ENCODE measurements at regions not wholly inside any gene's neighbourhood (a gene's known extent, or its start where the extent isn't known, plus 50 kb on each side); places are given as distances from the start of the nearest gene placed in this dataset.
A peak's percentile ranks its signal among the peaks of the same experiment; 100 is the strongest.
"Not testable (repeated sequence)": the region's sequence is repeated elsewhere in the genome, so short reads cannot be mapped to it uniquely, and the experiment has no call there.

DNA sequence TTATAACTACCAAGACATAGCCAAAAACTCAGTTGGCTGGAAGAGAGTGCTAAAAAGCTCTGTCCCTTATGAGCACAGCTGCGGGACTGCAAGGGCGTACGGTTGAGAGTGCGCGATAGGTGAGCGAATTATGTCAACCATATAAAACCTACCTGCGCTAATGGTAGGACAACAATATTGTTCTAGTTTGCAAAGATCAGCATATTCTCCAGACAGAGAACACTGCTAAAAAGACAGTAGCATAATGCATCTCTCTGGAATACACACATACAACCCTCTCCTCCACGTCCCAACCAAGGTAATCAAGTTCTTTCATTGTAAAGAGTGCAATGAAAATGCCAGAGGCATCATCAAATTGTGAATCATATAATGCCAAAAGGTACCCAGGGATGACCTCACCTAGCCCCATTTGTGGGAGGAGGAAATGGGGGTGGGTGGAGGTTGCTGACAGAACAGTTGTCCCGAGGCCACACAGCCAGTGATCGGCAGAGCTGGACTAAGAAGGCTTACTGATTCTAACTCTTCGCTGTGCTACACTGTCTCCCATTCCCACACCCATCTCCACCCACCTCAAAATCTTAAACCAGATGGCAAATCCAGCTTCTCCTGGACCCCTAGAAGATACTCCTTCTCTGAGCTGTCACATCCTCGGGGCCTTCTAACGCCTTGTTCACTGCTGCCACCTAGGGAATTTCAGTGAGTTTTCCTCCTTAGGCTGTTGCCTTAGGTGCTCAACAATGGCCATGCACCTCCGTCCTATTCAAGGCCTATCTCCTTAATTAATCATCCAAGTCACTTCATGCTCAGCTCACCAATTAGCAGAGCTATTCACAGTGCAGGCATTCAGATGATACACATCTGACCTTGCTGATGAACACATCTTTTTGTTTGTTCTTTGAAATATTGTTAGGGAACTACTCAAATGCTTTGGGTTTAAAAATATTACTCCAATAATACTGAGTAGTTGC is 60.7 kb downstream of the RPL22L1 start:
- Histone ChIP-seq H3K27ac (peak overlapping the region; percentile 43 to 74), H3K9me3 (no peaks in the 10 kb centered on the region), H3K36me3 (no peaks in the 10 kb centered on the region), H3K4me3 (no peak overlapping the region), H3K4me1 (peaks cover 0 to 9% of the 10 kb centered on the region in 2 donors), H3K27me3 (no peaks in the 10 kb centered on the region)
- TF ChIP-seq, protein P1, sequence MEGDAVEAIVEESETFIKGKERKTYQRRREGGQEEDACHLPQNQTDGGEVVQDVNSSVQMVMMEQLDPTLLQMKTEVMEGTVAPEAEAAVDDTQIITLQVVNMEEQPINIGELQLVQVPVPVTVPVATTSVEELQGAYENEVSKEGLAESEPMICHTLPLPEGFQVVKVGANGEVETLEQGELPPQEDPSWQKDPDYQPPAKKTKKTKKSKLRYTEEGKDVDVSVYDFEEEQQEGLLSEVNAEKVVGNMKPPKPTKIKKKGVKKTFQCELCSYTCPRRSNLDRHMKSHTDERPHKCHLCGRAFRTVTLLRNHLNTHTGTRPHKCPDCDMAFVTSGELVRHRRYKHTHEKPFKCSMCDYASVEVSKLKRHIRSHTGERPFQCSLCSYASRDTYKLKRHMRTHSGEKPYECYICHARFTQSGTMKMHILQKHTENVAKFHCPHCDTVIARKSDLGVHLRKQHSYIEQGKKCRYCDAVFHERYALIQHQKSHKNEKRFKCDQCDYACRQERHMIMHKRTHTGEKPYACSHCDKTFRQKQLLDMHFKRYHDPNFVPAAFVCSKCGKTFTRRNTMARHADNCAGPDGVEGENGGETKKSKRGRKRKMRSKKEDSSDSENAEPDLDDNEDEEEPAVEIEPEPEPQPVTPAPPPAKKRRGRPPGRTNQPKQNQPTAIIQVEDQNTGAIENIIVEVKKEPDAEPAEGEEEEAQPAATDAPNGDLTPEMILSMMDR (IDR thresholded peaks at IDR 0.05), result peak; percentile 16 to 54 (median 33)
- no peak for TF ChIP-seq POLR2A (IDR thresholded peaks at IDR 0.05)
- intact Hi-C loops (cut with DNase I; ENCODE audit: low total_unique reads), result no loop called here
- peak in 1 of 2 donors; percentile 28 for DNase-seq

DNA sequence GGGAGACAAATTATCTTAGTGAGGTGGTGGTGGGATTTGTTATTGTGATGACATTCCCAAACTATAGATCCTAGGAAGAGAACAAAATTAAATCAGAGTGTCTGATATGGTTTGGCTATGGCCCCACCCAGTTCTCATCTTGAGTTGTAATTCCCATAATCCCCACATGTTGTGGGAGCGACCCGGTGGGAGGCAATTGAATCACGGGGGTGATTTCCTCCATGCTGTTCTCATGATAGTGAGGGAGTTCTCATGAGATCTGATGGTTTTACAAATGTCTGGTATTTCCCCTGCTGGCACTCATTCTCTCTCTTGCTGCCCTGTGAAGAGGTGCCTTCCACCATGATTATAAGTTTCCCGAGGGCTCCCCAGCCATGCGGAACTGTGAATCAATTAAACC is 62.0 kb downstream of the RPL22L1 start:
- Histone ChIP-seq H3K36me3 (no peaks in the 10 kb centered on the region), H3K9me3 (no peaks in the 10 kb centered on the region)
- TF ChIP-seq POLR2A (IDR thresholded peaks at IDR 0.05), result no peak
- TF ChIP-seq, protein P1 (IDR thresholded peaks at IDR 0.05), result no peak

DNA sequence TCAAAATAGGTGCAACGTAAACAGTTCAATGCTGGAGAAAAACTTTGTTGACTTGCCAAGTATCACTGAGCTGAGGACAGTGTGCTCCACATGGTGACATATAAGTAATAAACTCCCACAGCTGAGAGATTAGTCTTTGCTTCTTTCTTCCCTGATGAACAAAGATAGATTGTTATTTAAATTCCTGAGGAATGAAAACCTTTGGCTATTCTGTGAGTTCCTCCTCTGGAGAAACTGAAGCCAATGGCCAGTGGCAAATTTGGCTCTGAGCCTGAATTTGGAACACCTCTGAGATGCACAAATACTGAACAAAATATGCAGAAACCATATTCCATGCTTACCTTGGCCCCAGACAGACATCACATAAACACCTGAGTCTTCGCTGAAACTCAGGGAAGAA is 63.3 kb downstream of the RPL22L1 start:
- no peaks in the 10 kb centered on the region for H3K9me3 ChIP-seq
- H3K36me3 ChIP-seq, result no peaks in the 10 kb centered on the region
- intact Hi-C loops (cut with DNase I; ENCODE audit: low total_unique reads), result no loop called here
- no peak overlapping the region for H3K4me3 ChIP-seq
- TF ChIP-seq, protein P1 (IDR thresholded peaks at IDR 0.05), result no peak
- no peak for TF ChIP-seq POLR2A (IDR thresholded peaks at IDR 0.05)
- no peaks in the 10 kb centered on the region for H3K27me3 ChIP-seq
- no peak for DNase-seq
- no peak overlapping the region for H3K27ac ChIP-seq
- no peaks in the 10 kb centered on the region for H3K4me1 ChIP-seq

More for the DNA sequence above, 62.0 kb downstream of the RPL22L1 start:
- peaks cover 0 to 7% of the 10 kb centered on the region in 2 donors for H3K4me1 ChIP-seq
- no peak for DNase-seq
- H3K27me3 ChIP-seq, result no peaks in the 10 kb centered on the region
- H3K4me3 ChIP-seq, result no peak overlapping the region
- H3K27ac ChIP-seq, result no peak overlapping the region
- intact Hi-C loops (cut with DNase I; ENCODE audit: low total_unique reads), result no loop called here

DNA sequence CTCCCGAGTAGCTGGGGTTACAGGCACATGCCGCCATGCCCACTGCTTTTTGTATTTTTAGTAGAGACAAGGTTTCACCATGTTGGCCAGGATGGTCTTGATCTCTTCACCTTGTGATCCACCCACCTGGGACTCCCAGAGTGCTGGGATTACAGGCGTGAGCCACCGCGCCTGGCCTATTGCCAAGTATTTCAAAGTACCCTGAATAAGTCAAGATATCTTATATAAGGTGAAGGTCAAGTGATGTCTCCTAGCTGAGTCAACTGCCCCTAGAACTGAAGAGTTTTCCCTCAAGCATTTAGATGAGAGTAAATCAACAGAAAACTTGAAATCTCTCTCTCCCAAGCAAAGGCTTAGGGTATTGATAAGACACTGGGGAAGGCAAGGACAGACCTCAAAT is 63.9 kb downstream of the RPL22L1 start:
- no peak for DNase-seq
- H3K27me3 ChIP-seq, result no peaks in the 10 kb centered on the region
- no peaks in the 10 kb centered on the region for H3K9me3 ChIP-seq
- H3K4me1 ChIP-seq, result no peaks in the 10 kb centered on the region
- H3K27ac ChIP-seq, result no peak overlapping the region
- intact Hi-C loops (cut with DNase I; ENCODE audit: low total_unique reads), result no loop called here
- H3K4me3 ChIP-seq, result no peak overlapping the region
- no peaks in the 10 kb centered on the region for H3K36me3 ChIP-seq
- TF ChIP-seq POLR2A (IDR thresholded peaks at IDR 0.05), result no peak
- TF ChIP-seq, protein P1 (IDR thresholded peaks at IDR 0.05), result no peak

DNA sequence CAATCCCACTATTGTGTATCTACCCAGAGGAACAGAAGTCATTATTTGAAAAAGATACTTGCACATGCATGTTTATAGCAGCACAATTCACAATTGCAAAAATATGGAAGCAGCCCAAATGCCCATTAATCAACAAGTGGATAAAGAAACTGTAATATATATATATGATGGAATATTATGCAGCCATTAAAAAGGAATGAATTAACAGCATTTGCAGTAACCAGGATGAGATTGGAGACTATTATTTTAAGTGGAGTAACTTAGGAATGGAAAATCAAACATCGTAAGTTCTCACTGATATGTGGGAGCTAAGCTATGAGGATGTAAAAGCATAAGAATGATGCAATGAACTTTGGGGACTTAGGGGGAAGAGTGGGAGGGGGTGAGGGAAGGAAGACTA is 64.7 kb downstream of the RPL22L1 start:
- H3K27me3 ChIP-seq; H3K9me3 ChIP-seq; DNase-seq; H3K36me3 ChIP-seq; H3K27ac ChIP-seq; intact Hi-C loops (cut with DNase I; ENCODE audit: low total_unique reads); H3K4me3 ChIP-seq; H3K4me1 ChIP-seq: not testable (repeated sequence)

DNA sequence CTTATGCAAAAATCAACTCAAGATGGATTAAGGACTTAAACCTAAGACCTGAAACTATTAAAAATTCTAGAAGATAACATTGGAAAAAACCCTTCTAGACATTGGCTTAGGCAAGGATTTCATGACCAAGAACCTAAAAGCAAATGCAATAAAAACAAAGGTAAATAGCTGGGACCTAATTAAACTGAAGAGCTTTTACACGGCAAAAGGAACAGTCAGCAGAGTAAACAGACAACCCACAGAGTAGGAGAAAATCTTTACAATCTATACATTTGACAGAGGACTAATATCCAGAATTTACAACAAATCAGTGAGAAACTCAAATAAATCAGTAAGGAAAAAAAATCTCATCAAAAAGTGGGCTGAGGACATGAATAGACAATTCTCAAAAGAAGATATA is 65.4 kb downstream of the RPL22L1 start:
- intact Hi-C loops (cut with DNase I; ENCODE audit: low total_unique reads); H3K27ac ChIP-seq; H3K36me3 ChIP-seq; H3K4me3 ChIP-seq; H3K4me1 ChIP-seq; H3K27me3 ChIP-seq; H3K9me3 ChIP-seq; DNase-seq: not testable (repeated sequence)

Data from uterus (tissue), 3 donors.